ENCODE measurements at regions not wholly inside any gene's neighbourhood (a gene's known extent, or its start where the extent isn't known, plus 50 kb on each side); places are given as distances from the start of the nearest gene placed in this dataset.

- no peak for DNase-seq (ENCODE audit: low read depth)
- H3K4me3 ChIP-seq (ENCODE audit: low read depth, low read length): no peak overlapping the region
- TF ChIP-seq CTCF (IDR thresholded peaks at IDR 0.05; ENCODE audit: low read depth, low read length, missing control alignments): no peak
These were observed 161.9 kb upstream of the SIX2 start for GRCh38 chr2:45171136-45171501.

GRCh38 chr2:45170191-45171135, 161.2 kb upstream of the SIX2 start:
- no peak for TF ChIP-seq CTCF (IDR thresholded peaks at IDR 0.05; ENCODE audit: low read depth, low read length, missing control alignments)
- H3K4me3 ChIP-seq (ENCODE audit: low read depth, low read length): no peak overlapping the region
- DNase-seq (ENCODE audit: low read depth): no peak

GRCh38 chr2:45169339-45170190, 160.3 kb upstream of the SIX2 start:
- no peak for DNase-seq (ENCODE audit: low read depth)
- TF ChIP-seq CTCF (IDR thresholded peaks at IDR 0.05; ENCODE audit: low read depth, low read length, missing control alignments): no peak
- H3K4me3 ChIP-seq (ENCODE audit: low read depth, low read length): no peak overlapping the region

GRCh38 chr2:45168711-45169338, 159.6 kb upstream of the SIX2 start:
- H3K4me3 ChIP-seq (ENCODE audit: low read depth, low read length): no peak overlapping the region
- no peak for DNase-seq (ENCODE audit: low read depth)
- TF ChIP-seq CTCF (IDR thresholded peaks at IDR 0.05; ENCODE audit: low read depth, low read length, missing control alignments): no peak

GRCh38 chr2:45167920-45168629, 158.8 kb upstream of the SIX2 start:
- no peak overlapping the region for H3K4me3 ChIP-seq (ENCODE audit: low read depth, low read length)
- TF ChIP-seq CTCF (IDR thresholded peaks at IDR 0.05; ENCODE audit: low read depth, low read length, missing control alignments): no peak
- no peak for DNase-seq (ENCODE audit: low read depth)

- H3K4me3 ChIP-seq (ENCODE audit: low read depth, low read length): no peak overlapping the region
- DNase-seq (ENCODE audit: low read depth): no peak
- TF ChIP-seq CTCF (IDR thresholded peaks at IDR 0.05; ENCODE audit: low read depth, low read length, missing control alignments): no peak
These were observed 157.1 kb upstream of the SIX2 start for GRCh38 chr2:45166229-45166890.
